Endodermal cell (in vitro differentiated cells): ENCODE measurements at regions not wholly inside any gene's neighbourhood (a gene's known extent, or its start where the extent isn't known, plus 50 kb on each side); places are given as distances from the start of the nearest gene placed in this dataset.
A peak's percentile ranks its signal among the peaks of the same experiment; 100 is the strongest.

Experiments
- DNase-seq: peaks from one replicate; pipeline ENCODE4 v3.0.0-alpha.2; 2017
- H3K27ac ChIP-seq: 2 replicates; pipeline ENCODE4 v1.5.1; 2013; ENCODE audit warnings: mild to moderate bottlenecking, low read depth, low read length, moderate library complexity
- H3K27me3 ChIP-seq: 2 replicates; pipeline ENCODE4 v1.6.1; 2013; ENCODE audit warnings: mild to moderate bottlenecking, low read length, moderate library complexity; ENCODE audit not compliant: insufficient read depth, control insufficient read depth, poor library complexity, severe bottlenecking
- H3K36me3 ChIP-seq: 2 replicates; pipeline ENCODE4 v1.7.0; 2013; ENCODE audit warnings: mild to moderate bottlenecking, low read length, moderate library complexity; ENCODE audit not compliant: control insufficient read depth, insufficient read depth
- H3K4me1 ChIP-seq: one replicate; pipeline ENCODE4 v1.7.0; 2013; ENCODE audit warnings: low read length; ENCODE audit not compliant: control insufficient read depth, insufficient read depth
- H3K4me3 ChIP-seq: 2 replicates; pipeline ENCODE4 v1.5.1; 2013; ENCODE audit warnings: mild to moderate bottlenecking, low read length, moderate library complexity
- H3K9ac ChIP-seq: 2 replicates; pipeline ENCODE4 v1.6.1; 2013; ENCODE audit warnings: mild to moderate bottlenecking, low read length, moderate library complexity; ENCODE audit not compliant: poor library complexity, severe bottlenecking; ENCODE audit errors: extremely low read depth
- H3K9me3 ChIP-seq: 2 replicates; pipeline ENCODE4 v1.6.1; 2013; ENCODE audit warnings: mild to moderate bottlenecking, low read length, moderate library complexity; ENCODE audit not compliant: control insufficient read depth
- H3K27ac Mint-ChIP-seq: 2 replicates; pipeline ENCODE4 v1.8.0; 2020; ENCODE audit warnings: mixed read lengths
- H3K27me3 Mint-ChIP-seq: 2 replicates; pipeline ENCODE4 v1.8.0; 2021; ENCODE audit warnings: mild to moderate bottlenecking, mixed read lengths; ENCODE audit not compliant: insufficient read depth
- H3K36me3 Mint-ChIP-seq: 2 replicates; pipeline ENCODE4 v1.8.0; 2020; ENCODE audit warnings: low read depth, mixed read lengths
- H3K4me1 Mint-ChIP-seq: 2 replicates; pipeline ENCODE4 v1.8.0; 2020; ENCODE audit warnings: mixed read lengths
- H3K4me3 Mint-ChIP-seq: 2 replicates; pipeline ENCODE4 v1.8.0; 2020; ENCODE audit warnings: mild to moderate bottlenecking, moderate library complexity, mixed read lengths
- H3K9me3 Mint-ChIP-seq: 2 replicates; pipeline ENCODE4 v1.8.0; 2020; ENCODE audit warnings: mild to moderate bottlenecking, mixed read lengths
- CTCF ChIP-seq: fragments of 200-600 bp; sonication (generic); conservative IDR thresholded peaks from 2 replicates; pipeline ENCODE4 v1.5.0; 2021; ENCODE audit warnings: antibody characterized with exemption, mild to moderate bottlenecking
- whole genome bisulfite sequencing, 2 experiments: methylation state at CpG; one replicate each; pipeline versions ENCODE4 v1.1.5 to v1.1.7; 2013; ENCODE audit warnings: missing lambda C conversion rate in 2 of 2, mixed read lengths in 1 of 2; ENCODE audit not compliant: insufficient coverage in 1 of 2, insufficient read length in 1 of 2; 5-methylcytosine and 5-hydroxymethylcytosine counted together

- 89 to 92% methylated on average over 6 to 7 of the region's 7 CpGs for WGBS, 2 experiments
- H3K27me3 ChIP-seq = no peaks in the 10 kb centered on the region
- no peaks in the 10 kb centered on the region for H3K36me3 Mint-ChIP-seq
- DNase-seq = no peak
- no peaks in the 10 kb centered on the region for H3K4me1 Mint-ChIP-seq
- no peak overlapping the region for H3K4me3 ChIP-seq
- H3K4me1 ChIP-seq = no peaks in the 10 kb centered on the region
- H3K27me3 Mint-ChIP-seq = peaks cover 7% of the 10 kb centered on the region
- H3K36me3 ChIP-seq = no peaks in the 10 kb centered on the region
- no peak overlapping the region for H3K27ac Mint-ChIP-seq
- H3K27ac ChIP-seq = no peak overlapping the region
- peaks cover 6% of the 10 kb centered on the region for H3K9me3 Mint-ChIP-seq
- H3K9me3 ChIP-seq = no peaks in the 10 kb centered on the region
- no peak overlapping the region for H3K4me3 Mint-ChIP-seq
- no peak for TF ChIP-seq CTCF
- no peak overlapping the region for H3K9ac ChIP-seq
These were observed 236.8 kb upstream of the TNP1 start for GRCh38 chr2:217096474-217097225.

GRCh38 chr2:217095511-217096205, 235.8 kb upstream of the TNP1 start:
- Histone ChIP-seq H3K27ac (no peak overlapping the region), H3K27me3 (no peaks in the 10 kb centered on the region), H3K36me3 (no peaks in the 10 kb centered on the region), H3K9ac (no peak overlapping the region), H3K4me1 (no peaks in the 10 kb centered on the region), H3K9me3 (no peaks in the 10 kb centered on the region), H3K4me3 (no peak overlapping the region)
- DNase-seq = no peak
- 85 to 89% methylated on average over 3 to 4 of the region's 4 CpGs for WGBS, 2 experiments
- Mint-ChIP-seq H3K27me3 (peaks cover 7% of the 10 kb centered on the region), H3K9me3 (peaks cover 6% of the 10 kb centered on the region), H3K36me3 (no peaks in the 10 kb centered on the region), H3K4me1 (peaks cover 1% of the 10 kb centered on the region), H3K4me3 (no peak overlapping the region), H3K27ac (no peak overlapping the region)
- no peak for TF ChIP-seq CTCF

- H3K27me3 Mint-ChIP-seq = peaks cover 7% of the 10 kb centered on the region
- H3K4me1 Mint-ChIP-seq = peaks cover 7% of the 10 kb centered on the region
- H3K9me3 Mint-ChIP-seq = peaks cover 6% of the 10 kb centered on the region
- Histone ChIP-seq H3K36me3 (no peaks in the 10 kb centered on the region), H3K27me3 (no peaks in the 10 kb centered on the region), H3K9me3 (no peaks in the 10 kb centered on the region), H3K4me3 (no peak overlapping the region), H3K9ac (no peak overlapping the region), H3K4me1 (no peaks in the 10 kb centered on the region), H3K27ac (no peak overlapping the region)
- TF ChIP-seq CTCF = no peak
- no peak overlapping the region for H3K4me3 Mint-ChIP-seq
- H3K27ac Mint-ChIP-seq = no peak overlapping the region
- peak; percentile 12 for DNase-seq
- 94% methylated on average over 17 of the region's 17 CpGs; no CpG with 5 or more reads in 1 of the 2 experiments for WGBS, 2 experiments
- no peaks in the 10 kb centered on the region for H3K36me3 Mint-ChIP-seq
These were observed 233.0 kb upstream of the TNP1 start for GRCh38 chr2:217092710-217093379.
